HG03354 (cell line): ENCODE measurements at regions not wholly inside any gene's neighbourhood (a gene's known extent, or its start where the extent isn't known, plus 50 kb on each side); places are given as distances from the start of the nearest gene placed in this dataset.
"Not testable (repeated sequence)": the region's sequence is repeated elsewhere in the genome, so short reads cannot be mapped to it uniquely, and the experiment has no call there.

Experiments used
- ATAC-seq: cut with Tn5 transposase; IDR thresholded peaks from one replicate; pipeline ENCODE4 v1.9.1; 2021; ENCODE audit warnings: mild to moderate bottlenecking; ENCODE audit not compliant: unreplicated experiment, poor library complexity, severe bottlenecking

DNA sequence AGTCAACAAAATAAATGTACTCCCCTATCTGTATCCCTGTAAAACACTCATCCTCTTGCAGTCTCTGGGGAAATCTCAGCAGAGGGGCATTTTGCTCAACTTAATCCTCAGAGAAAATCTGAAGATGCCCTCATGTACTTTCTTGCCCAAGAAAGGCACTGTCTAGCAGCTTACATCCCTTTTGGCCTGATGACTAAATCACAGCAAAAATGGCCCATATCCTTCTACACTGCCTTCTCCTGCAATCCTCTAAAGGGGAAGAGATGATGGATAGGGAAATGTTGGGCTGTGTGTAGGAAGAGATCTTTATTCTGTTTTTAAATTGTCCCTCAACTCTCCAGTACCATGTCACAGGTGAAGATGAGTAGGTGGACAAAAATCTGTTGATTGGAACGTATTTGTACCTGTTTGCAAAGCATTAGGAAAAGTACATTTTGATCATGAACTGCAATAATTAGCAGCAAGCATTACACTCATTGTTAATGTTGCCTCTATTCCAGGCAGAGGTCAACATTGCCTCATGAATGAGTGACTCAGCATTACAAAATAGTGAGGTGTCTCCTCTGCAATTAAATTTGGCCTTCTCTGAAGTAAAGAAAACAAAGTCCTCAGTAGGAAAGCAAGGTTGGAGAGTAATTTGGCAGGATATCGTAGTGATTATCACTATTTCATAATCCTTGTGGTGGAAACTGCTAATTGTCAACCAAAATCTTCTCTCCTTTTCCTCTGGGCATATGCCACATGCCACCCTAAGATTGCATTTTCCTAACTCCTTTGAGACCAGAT lies 172.4 kb upstream of the CAND1 start:
- no peak for ATAC-seq

DNA sequence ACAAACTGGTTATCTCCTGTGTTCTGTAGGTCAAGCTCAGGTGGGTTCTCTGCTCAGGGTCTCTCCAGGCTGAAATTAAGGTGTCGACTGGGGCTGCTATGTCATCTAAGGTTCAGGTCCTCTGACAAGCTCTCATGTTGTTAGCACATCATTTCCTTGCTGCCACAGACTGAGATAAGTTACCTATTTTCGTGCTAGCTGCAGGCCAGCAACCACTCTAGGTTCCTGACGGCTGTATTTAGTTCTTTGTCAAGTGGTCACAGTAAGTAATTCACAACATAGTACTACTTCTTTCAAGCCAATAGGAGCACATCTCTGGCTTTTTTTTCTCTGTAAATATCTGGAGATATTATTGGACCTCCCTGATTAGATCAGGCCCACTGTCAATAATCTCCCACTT lies 169.3 kb upstream of the CAND1 start:
- ATAC-seq: no peak

DNA sequence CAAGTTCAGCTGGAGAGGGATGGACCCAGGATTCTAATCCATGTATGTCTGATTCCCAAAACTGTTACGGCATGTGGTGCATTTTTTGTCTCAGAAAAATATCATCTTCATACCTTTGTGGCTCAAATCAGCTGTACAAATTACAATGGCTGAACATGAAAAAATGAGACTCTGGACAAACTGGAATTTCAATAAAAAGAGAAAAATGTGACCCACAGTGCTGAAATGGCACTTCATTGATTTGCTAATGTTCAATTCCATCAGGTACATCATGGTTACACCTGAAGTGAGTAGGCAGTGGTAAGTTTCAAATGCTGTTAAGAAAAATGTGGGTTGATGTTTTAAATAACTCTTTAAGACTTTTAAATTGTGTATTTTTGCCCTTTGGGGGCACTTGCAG lies 165.6 kb upstream of the CAND1 start:
- ATAC-seq: no peak

DNA sequence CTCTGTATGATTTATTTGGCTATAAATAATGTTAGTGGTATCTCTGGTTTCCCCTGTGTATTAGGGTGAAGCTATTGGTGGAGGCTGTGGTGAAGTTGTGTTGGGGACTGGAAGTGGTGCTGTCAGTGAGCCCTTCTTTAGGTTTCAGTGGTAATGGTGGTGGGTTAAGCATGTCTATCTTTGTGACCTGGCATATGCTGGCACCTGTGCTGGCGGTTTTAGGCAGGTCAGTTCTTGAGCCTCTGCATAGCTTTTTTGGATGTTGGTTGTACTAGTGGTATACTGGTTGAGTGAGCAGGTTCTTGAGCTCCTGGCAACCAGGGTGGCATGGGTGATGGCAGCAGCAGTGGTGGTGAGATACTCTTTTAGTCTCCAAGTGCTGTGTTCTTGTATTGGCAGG lies 161.9 kb upstream of the CAND1 start:
- no peak for ATAC-seq

DNA sequence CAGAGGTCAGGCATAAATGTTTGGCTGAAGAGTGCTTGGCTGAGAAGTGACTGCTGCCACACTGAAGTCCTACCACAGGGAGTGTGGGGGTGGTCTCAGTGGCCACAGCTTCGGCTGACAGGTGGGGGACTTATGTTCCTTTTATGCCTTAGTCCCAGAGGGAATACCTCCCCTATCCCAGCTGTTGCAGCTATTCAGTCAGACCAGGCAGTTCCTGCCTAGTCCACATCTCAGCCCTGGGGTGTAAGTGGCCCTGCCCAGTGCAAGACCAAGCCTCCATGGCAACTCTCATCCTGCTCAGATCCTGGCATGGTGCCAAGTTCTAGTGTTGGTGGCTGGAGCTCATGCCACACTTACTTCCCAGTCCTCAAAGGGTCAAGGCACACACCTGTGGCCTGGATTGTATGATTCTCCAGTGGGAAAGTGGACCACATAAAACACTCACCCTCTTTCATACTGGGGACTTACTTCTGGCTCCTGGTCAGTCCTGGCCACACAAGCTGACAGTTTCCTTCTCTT lies 161.3 kb upstream of the CAND1 start:
- no peak for ATAC-seq

DNA sequence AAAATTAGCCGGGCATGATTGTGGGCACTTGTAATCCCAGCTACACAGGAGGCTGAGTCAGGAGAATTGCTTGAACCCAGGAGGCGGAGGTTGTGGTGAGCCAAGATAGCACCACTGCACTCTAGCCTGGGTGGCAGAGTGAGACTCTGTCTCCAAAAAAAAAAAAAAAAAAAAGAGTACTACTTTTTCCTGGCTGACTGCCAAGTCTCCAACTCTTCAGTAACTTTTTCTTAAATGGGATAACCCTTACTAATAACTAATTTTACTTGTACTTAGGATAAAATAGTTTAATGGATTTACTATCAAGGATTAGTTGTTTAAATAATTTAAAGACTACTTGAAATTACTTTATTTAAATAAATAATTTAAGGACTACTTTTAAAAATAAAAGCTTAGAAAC lies 158.8 kb upstream of the CAND1 start:
- not testable (repeated sequence) for ATAC-seq

DNA sequence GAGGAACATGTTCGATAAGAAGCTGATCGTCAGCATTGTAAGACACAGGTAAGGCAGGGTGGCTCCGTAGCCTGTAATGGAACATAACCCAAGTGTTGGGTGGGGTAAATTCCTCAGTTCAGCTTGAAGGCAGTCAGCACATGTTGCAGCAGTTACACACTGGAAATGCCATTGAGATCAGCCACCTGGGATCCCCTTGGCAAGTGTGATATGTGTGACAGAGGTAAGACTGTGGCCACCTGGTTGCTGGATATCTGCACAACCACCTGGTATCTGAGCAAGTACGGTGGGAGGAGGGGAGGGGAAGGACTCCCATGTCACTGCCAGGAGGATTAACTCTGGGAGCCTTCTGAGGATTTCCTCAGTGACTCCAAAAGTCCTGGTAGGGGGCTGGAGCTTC lies 158.0 kb upstream of the CAND1 start:
- ATAC-seq: no peak

DNA sequence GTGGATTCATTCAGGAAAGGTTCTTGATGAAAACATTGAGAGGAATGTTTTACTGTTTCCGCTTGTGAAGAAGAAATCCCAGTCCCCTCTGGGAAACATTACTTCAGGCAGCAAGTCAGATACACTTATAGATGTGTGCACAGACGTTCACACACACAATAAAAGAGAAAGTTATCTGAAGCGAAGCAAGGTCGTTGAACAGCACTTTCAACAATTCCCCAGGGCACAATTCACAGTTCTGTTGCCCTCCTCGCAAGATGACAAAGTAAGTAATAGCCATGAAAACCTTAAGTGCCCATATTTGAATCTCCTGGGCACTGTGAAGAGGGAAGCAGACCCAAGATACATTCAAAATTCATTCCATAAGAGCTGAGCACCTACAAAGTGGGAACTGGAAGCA lies 156.6 kb upstream of the CAND1 start:
- no peak for ATAC-seq

DNA sequence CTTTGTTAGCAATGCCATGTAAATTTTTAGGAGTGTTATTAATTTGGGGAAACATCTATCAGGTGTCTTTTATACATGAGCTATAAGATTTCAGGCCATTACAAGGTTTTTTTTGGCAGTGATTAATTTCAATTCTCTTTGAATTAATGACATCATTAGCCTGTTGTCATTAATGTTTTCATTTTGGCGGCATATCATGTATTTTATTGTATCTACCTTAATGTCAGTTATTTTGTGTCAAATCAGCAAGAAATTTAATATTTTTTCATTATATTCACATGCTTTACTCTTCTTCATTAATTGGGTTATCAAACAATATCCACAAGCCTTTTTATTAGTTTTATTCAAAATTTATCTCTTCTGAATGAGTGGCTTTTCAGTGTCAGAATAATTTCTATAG lies 153.0 kb upstream of the CAND1 start:
- ATAC-seq: no peak

DNA sequence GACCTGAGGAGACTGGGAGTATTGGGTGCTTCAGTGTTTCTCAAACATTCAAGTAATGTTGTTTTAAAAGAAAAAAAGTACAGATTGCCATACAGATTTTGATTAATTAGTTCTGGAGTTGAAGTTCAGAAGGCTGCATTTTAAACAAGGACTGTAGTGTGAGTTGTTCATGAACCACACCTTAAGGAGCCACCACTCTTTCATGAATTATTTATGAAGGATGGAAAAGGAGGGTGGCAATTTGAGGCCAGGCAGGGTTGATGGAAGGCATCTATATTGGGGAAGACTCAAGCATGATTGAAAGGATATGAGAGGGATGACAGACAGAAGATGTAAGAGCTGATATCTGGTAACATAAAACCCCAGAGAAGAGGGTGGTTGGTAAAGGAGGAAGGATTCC lies 146.6 kb upstream of the CAND1 start:
- no peak for ATAC-seq

DNA sequence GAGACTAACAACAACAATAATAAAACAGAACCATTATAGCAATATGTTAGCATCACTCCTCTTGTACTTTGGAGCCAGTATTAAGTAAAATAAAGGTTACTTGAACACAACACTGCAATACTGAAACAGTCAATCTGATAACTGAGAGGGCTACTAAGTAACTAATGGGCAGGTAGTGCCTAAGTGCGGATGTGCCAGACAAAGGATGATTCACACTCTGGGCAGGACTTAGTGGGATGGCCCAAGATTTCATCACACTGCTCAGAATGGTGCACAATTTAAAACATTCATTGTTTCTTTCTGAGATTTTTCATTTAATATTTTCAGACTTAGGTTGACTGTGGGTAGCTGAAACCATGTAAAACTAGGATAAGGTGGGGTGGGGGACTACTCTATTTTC lies 131.9 kb upstream of the CAND1 start:
- ATAC-seq: no peak

DNA sequence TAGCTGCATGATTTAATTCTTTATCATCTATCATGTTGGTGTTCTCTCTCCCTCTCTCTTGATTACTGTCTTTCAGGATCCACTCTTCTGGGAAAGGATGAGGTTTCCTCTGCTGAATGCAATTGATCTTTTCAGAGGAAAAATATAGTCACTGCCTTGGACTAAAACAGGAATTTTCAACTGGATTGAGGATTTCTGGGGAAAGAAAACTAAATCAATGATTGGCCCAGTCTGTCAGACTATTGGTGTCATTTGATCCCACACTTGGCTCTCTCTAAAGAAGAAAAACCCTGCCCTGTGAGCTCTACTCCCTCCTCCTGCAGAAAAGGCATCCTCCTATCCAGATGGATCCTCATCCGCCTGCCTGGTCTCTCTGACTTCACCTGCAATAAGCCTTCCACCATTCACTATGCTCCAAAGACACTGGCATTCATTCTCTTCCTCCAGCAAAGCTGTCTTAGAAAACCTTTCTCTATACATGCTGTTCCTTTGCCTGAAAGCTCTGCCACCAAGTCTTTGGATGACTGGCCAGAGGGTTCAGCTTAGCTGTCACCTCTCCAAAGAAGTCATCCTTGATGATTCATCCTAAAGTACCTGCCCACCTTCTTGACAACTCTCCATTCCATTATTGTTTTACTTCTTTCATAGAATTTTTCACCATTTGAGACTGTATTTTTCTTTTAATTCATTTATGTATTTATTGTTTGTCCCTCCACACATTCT lies 127.7 kb upstream of the CAND1 start:
- no peak for ATAC-seq

DNA sequence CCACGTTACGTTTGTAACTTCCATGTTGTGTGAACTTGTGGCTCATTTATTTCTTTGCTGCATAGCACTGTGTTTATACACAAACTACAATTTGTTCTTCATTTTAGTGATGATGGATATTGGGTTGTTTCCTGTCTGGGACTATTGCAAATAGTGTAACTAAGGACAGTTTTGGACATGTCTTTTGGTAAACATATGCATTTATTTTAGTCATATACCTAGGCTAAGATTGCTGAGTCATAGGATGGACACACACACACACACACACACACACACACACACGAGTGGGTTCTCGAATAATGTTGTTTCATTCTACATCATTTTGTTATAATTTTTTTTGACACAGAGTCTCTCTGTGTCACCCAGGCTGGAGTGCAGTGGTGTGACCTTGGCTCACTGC lies 123.5 kb upstream of the CAND1 start:
- no peak for ATAC-seq

DNA sequence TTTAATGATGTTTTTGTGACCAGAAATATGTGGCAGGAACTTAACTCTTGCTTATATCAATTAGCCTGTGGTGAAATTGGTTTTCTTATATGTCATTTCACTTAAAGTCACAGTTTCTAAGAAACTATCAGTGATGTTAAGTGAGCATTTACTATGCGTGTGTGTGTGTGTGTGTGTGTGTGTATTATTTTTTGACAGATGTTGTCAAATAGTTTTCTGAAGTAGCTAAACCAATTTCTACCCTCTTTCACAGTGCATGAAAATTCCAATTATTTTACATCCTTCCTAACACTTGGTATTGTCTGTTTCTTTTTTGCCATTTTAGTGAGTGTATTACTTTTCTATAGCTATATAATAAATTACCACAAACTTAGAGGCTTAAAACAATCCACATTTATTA lies 122.1 kb upstream of the CAND1 start:
- no peak for ATAC-seq

DNA sequence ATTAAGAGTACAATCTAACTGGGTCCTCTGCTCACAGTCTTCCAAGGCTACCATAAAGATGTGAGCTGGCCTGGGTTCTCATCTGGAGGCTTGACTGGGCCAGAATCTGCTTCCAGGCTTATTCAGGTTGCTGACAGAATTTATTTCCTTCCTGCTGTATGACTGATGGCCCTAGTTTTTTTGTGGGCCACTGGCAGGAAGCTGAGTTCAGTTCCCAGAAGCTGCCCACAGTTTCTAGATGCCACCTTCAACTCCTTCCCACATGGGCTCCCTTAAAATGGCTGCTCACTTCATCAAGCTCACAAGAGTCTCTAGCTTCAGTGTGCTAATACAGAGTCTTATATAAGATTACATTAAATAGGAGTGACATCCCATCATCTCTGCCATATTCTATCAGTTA lies 121.7 kb upstream of the CAND1 start:
- no peak for ATAC-seq

DNA sequence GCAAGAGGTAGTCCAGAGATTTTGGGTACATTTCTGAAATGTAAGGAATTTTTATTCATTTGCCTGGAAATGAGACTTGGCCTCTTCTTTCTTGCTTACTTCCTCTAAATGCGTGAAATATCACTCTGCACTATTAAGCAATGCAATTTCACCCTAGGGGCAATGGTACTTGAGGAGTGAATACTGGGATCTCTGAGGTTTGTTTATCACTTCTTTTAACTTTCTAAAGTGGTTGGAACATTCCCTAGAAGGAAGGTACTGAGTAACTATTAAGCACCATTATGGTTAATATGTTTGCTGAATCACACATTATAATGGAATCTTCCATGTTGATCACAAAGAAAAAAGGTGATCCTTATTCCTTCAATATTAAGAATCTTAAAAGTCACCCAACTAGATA lies 120.9 kb upstream of the CAND1 start:
- no peak for ATAC-seq

DNA sequence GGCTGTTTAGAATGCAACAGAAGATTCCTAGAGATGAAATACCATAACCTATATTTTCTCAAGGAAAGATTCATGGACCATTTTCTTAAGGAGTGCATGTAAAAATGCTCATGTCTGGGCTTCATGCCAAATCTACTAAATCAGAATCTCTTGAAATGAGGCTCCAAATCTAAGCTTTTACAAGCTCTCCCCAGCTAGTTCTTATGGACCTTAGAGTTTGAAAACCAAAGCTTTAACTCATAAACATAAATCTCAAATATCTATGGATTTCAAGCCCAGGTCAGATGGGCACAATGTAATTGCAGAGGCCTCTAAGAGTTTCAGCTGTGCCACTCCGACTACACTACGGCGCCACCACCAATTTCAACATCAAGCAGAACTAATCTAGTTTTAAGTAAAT lies 117.3 kb upstream of the CAND1 start:
- ATAC-seq: no peak

DNA sequence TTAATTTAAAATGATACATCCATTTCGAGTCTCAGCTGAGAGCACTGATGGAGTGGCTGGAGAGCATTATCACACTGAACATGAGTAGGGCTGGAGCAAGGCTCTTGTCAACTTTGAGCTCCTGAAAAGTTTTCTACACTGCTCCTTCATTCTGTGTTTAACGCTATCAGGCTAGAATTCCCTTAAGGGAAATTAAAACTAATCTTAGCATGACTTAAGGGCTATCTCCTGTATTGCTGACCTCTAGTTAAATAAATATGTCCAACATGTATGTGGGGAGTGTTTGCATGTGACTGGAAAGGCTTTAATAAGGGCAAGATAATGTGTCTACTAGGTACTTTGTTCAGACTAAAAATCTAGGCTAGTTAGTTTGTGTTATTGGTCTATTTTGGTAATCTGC lies 116.7 kb upstream of the CAND1 start:
- ATAC-seq: no peak

DNA sequence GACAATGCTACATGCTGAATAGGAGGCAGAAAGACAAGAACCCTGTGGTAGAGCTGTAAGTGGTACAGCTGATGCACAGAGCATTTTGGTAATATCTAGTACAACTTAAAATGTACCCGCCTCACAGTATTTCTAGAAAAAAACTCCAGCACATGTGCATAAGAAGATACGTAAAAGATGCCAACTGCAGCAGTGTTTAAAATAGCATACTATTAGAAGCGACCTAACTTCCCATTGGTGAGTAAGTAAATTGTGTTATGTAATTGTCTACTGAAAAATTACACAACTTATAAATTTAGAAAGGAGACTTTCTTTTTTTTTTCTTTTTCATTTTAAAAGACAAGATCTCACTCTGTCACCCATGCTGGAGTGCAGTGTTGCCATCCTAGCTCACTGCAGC lies 114.3 kb upstream of the CAND1 start:
- ATAC-seq: no peak

DNA sequence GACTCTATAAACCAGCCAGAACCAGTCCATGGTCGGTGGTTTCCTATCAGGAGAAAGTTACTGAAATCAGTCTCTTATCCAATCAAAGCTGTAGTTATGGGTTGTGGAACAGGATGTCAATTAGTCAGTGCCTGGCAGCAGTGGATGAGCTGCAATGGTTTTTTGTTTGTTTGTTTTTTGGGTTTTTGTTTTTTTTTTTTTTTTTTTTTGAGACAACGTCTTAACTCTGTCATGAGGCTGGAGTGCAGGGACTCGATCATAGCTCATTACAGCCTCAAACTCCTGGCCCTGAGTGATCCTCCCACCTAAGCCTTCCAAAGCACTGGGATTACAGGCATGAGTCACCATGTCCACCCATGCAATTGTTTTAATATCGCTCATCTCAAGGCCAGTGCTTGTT lies 113.3 kb upstream of the CAND1 start:
- no peak for ATAC-seq

DNA sequence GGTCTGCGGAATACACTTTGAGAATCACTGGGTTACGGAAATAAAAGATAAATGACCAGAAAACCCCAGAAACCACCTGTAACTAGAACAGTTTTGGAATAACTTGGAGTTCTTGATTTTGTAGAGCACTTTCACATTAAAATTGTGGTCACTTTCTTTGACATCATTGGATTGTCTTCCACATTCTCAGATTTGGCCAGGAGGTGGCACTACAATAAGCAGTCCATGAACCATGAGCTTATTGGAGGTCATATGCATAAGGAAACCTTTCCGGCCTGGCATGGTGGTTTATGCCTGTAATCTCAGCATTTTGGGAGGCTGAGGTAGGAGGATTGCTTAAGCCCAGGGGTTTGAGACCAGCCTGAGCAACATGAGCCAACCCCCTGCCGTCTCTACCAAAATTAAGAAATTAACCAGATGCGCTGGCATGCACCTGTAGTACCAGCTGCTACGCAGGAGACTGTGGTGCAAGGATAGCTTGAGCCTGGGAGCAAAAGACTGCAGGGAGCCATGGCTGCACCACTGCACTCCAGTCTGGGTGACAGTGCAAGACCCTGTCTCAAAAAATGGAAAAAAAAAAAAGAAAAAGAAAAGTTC lies 107.7 kb upstream of the CAND1 start:
- peak; percentile 89 for ATAC-seq
